CD14-positive monocyte (primary cell): ENCODE measurements at regions not wholly inside any gene's neighbourhood (a gene's known extent, or its start where the extent isn't known, plus 50 kb on each side); places are given as distances from the start of the nearest gene placed in this dataset.

Experiments
- DNase-seq, 3 donors: peaks; one replicate each; pipeline ENCODE4 v3.0.0-alpha.2; 2011 to 2022
- H2AFZ ChIP-seq: 2 replicates; pipeline ENCODE4 v1.6.0; 2012; ENCODE audit warnings: mild to moderate bottlenecking, low read depth, low read length, inconsistent platforms; ENCODE audit not compliant: insufficient read depth, poor library complexity, severe bottlenecking
- H3K27ac ChIP-seq, 2 donors: 1 replicate in 1 of 2; 2 replicates in 1 of 2; pipeline ENCODE4 v1.5.1; 2012 to 2013; ENCODE audit warnings: low read length in 2 of 2, control low read depth in 1 of 2, inconsistent platforms in 1 of 2, low read depth in 1 of 2, mild to moderate bottlenecking in 1 of 2
- H3K27me3 ChIP-seq, 2 donors: one replicate each; pipeline versions ENCODE4 v1.6.0 to v1.6.1; 2011 to 2013; ENCODE audit warnings: low read length in 2 of 2; ENCODE audit not compliant: control insufficient read depth in 2 of 2, insufficient read depth in 2 of 2
- H3K36me3 ChIP-seq, 2 donors: replicated peaks in 1 of 2; 1 replicate in 1 of 2; 2 replicates in 1 of 2; pipeline versions ENCODE4 v1.5.1 to v1.6.1; 2012 to 2013; ENCODE audit warnings: low read length in 2 of 2, control low read depth in 1 of 2, inconsistent platforms in 1 of 2, mild to moderate bottlenecking in 1 of 2; ENCODE audit not compliant: insufficient read depth in 2 of 2, control insufficient read depth in 1 of 2
- H3K4me1 ChIP-seq, 2 donors: 1 replicate in 1 of 2; 2 replicates in 1 of 2; pipeline versions ENCODE4 v1.5.1 to v1.6.1; 2012 to 2013; ENCODE audit warnings: low read length in 2 of 2, control low read depth in 1 of 2, inconsistent platforms in 1 of 2, mild to moderate bottlenecking in 1 of 2, moderate library complexity in 1 of 2; ENCODE audit not compliant: insufficient read depth in 2 of 2, control insufficient read depth in 1 of 2
- H3K4me2 ChIP-seq: replicated peaks from 2 replicates; pipeline ENCODE3; 2012; ENCODE audit warnings: low read length, moderate library complexity, mild to moderate bottlenecking; ENCODE audit not compliant: poor library complexity, severe bottlenecking; ENCODE audit errors: extremely low read depth
- H3K4me3 ChIP-seq, 3 experiments: fragments of 200-600 bp in 1 of 3; sonication (generic) in 1 of 3; replicated peaks in 1 of 3; 1 replicate in 2 of 3; 2 replicates in 1 of 3; pipeline ENCODE4 v1.5.1; 2011 to 2013; ENCODE audit warnings: low read length in 3 of 3, mild to moderate bottlenecking in 3 of 3, control low read depth in 2 of 3, low read depth in 2 of 3, inconsistent platforms in 1 of 3, moderate library complexity in 1 of 3
- H3K79me2 ChIP-seq: 2 replicates; pipeline ENCODE4 v1.6.0; 2012; ENCODE audit warnings: mild to moderate bottlenecking, control low read depth, inconsistent platforms, low read length, moderate library complexity; ENCODE audit not compliant: insufficient read depth
- H3K9ac ChIP-seq: 2 replicates; pipeline ENCODE4 v1.6.0; 2017; ENCODE audit warnings: low read length, mild to moderate bottlenecking; ENCODE audit not compliant: insufficient read depth, poor library complexity, severe bottlenecking
- H3K9me3 ChIP-seq, 2 donors: replicated peaks in 1 of 2; 1 replicate in 1 of 2; 2 replicates in 1 of 2; pipeline versions ENCODE4 v1.5.1 to v1.6.1; 2012 to 2013; ENCODE audit warnings: low read length in 2 of 2, control low read depth in 1 of 2; ENCODE audit not compliant: control insufficient read depth in 1 of 2, insufficient read depth in 1 of 2
- H4K20me1 ChIP-seq: 2 replicates; pipeline ENCODE4 v1.6.0; 2012; ENCODE audit warnings: mild to moderate bottlenecking, low read length, control low read depth, moderate library complexity; ENCODE audit not compliant: insufficient read depth
- H3K27ac Mint-ChIP-seq, 7 donors: one replicate each; pipeline ENCODE4 v1.8.0; 2020; ENCODE audit warnings: mild to moderate bottlenecking in 7 of 7, mixed read lengths in 7 of 7, moderate library complexity in 6 of 7, inconsistent platforms in 2 of 7
- H3K27me3 Mint-ChIP-seq, 3 donors: one replicate each; pipeline ENCODE4 v1.8.0; 2021 to 2022; ENCODE audit warnings: low read depth in 3 of 3, mild to moderate bottlenecking in 3 of 3, mixed read lengths in 3 of 3, moderate library complexity in 3 of 3, inconsistent platforms in 1 of 3
- H3K36me3 Mint-ChIP-seq, 2 donors: one replicate each; pipeline ENCODE4 v1.8.0; 2020; ENCODE audit warnings: mixed read lengths in 2 of 2, inconsistent platforms in 1 of 2, mild to moderate bottlenecking in 1 of 2
- H3K4me1 Mint-ChIP-seq: one replicate; pipeline ENCODE4 v1.8.0; 2020; ENCODE audit warnings: mild to moderate bottlenecking, mixed read lengths
- H3K4me3 Mint-ChIP-seq, 2 donors: one replicate each; pipeline ENCODE4 v1.8.0; 2020; ENCODE audit warnings: mild to moderate bottlenecking in 2 of 2, mixed read lengths in 2 of 2, moderate library complexity in 1 of 2
- H3K9me3 Mint-ChIP-seq, 7 donors: one replicate each; pipeline ENCODE4 v1.8.0; 2020 to 2022; ENCODE audit warnings: mixed read lengths in 7 of 7, mild to moderate bottlenecking in 6 of 7, moderate library complexity in 6 of 7, inconsistent platforms in 2 of 7
- CTCF ChIP-seq: fragments of 200-600 bp; IDR thresholded peaks from one replicate; pipeline ENCODE4 v1.8.0; 2022; ENCODE audit warnings: antibody characterized with exemption, mild to moderate bottlenecking
- WGBS: methylation state at CpG from one replicate; pipeline ENCODE4 v1.1.5; 2013; ENCODE audit warnings: missing lambda C conversion rate; ENCODE audit not compliant: insufficient coverage; 5-methylcytosine and 5-hydroxymethylcytosine counted together
- intact Hi-C, 2 donors: fragments of 100-400 bp; cut with micrococcal nuclease; formaldehyde crosslinking; loops; one replicate each; pipeline versions ENCODE4 v1.15.0 to v1.15.1; 2023

GRCh38 chr4:146063143-146063542 lies 112.4 kb upstream of the LSM6 start:
- Mint-ChIP-seq H3K4me3 (no peak overlapping the region), H3K9me3 (peaks cover 3 to 11% (median 4%) of the 10 kb centered on the region in 7 donors), H3K36me3 (no peaks in the 10 kb centered on the region), H3K27me3 (peaks cover 4 to 8% (median 4%) of the 10 kb centered on the region in 3 donors), H3K4me1 (peaks cover 21% of the 10 kb centered on the region), H3K27ac (no peak overlapping the region)
- no peak overlapping the region for H3K4me2 ChIP-seq
- H3K36me3 ChIP-seq: no peaks in the 10 kb centered on the region
- no peaks in the 10 kb centered on the region for H3K27me3 ChIP-seq
- no peaks in the 10 kb centered on the region for H3K79me2 ChIP-seq
- peaks cover 46 to 47% of the 10 kb centered on the region in 2 donors for H3K4me1 ChIP-seq
- no peak overlapping the region for H3K9ac ChIP-seq
- no peak for DNase-seq
- no peak overlapping the region for H2AFZ ChIP-seq
- no peak overlapping the region for H3K27ac ChIP-seq
- H3K4me3 ChIP-seq: no peak overlapping the region
- H3K9me3 ChIP-seq: no peaks in the 10 kb centered on the region
- no peaks in the 10 kb centered on the region for H4K20me1 ChIP-seq
- intact Hi-C loops: no loop called here
- TF ChIP-seq CTCF: no peak

DNA sequence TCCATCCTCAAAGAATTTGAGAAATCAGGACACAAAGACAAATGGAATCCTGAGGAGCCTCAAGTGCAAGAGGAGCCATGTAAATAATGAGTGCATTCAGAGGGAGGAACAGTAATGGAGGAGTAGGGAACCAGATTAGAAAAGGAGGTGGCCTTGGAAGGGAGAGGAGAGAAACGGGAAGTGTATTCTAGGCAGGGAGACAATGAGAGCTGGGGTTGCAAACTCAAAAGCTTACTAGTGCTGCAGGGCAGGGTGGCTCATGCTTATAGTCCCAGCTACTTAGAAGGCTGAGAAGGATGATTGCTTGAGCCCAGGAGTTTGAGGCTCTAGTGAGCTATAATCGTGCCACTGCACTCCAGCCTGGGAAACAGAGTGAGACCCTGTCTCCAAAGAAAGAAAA lies 113.2 kb upstream of the LSM6 start:
- H3K4me2 ChIP-seq: no peak overlapping the region
- no peak for TF ChIP-seq CTCF
- no peaks in the 10 kb centered on the region for H3K79me2 ChIP-seq
- H3K9ac ChIP-seq: no peak overlapping the region
- no CpG with 5 or more reads among the region's 2 CpGs for WGBS
- no peaks in the 10 kb centered on the region for H3K9me3 ChIP-seq
- H2AFZ ChIP-seq: no peak overlapping the region
- no peak overlapping the region for H3K4me3 ChIP-seq
- H3K4me1 ChIP-seq: peaks cover 46 to 47% of the 10 kb centered on the region in 2 donors
- Mint-ChIP-seq H3K4me3 (no peak overlapping the region), H3K27ac (no peak overlapping the region), H3K4me1 (peaks cover 21% of the 10 kb centered on the region), H3K27me3 (peaks cover 2 to 5% (median 4%) of the 10 kb centered on the region in 3 donors), H3K36me3 (no peaks in the 10 kb centered on the region), H3K9me3 (peaks cover 0 to 11% (median 4%) of the 10 kb centered on the region in 7 donors)
- intact Hi-C loops: no loop called here
- peak in 1 of 3 donors; percentile 12 for DNase-seq
- H3K27me3 ChIP-seq: no peaks in the 10 kb centered on the region
- H4K20me1 ChIP-seq: no peaks in the 10 kb centered on the region
- no peaks in the 10 kb centered on the region for H3K36me3 ChIP-seq
- no peak overlapping the region for H3K27ac ChIP-seq
